ENCODE measurements at regions not wholly inside any gene's neighbourhood (a gene's known extent, or its start where the extent isn't known, plus 50 kb on each side); places are given as distances from the start of the nearest gene placed in this dataset.
"Not testable (repeated sequence)": the region's sequence is repeated elsewhere in the genome, so short reads cannot be mapped to it uniquely, and the experiment has no call there.

DNA sequence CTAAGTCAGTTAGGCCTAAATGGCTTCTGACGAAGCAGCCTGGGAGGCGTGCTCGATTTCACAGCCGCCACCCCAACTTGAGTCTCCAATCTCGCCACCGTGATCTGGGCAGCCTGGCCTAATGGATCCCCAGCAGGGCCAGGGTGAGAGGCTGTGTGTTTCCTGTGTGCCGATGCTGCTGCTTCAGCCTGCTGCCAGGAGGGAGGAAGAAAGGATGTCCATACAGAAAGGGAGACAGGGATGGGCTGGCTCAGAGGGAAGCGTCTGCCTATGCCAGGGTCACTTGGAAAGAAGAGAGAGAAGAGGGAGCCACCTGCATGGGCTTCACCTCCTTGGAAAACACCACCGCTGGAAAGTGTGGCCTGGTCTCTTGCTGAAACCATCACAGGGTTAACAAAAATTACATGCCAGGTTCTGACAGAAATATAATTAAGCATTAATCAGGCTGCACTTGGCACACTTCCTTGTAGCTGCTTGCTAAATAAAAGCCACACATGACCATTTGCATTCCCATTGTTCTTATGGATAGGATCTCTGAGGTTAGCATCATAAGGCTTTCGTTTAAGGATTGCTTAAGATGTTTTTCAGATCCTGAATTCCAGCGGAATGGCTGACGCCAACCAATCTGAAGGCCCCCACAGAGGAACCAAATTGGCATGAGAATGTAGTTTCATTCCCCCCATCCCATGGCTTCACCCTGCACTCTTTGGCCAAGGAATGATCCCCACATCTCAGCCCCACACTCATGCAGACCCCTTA lies 108.8 kb upstream of the SLC1A4 start:
- Mint-ChIP-seq H3K9me3 (no peaks in the 10 kb centered on the region), H3K4me1 (peaks cover 10% of the 10 kb centered on the region), H3K4me3 (no peak overlapping the region), H3K36me3 (no peaks in the 10 kb centered on the region), H3K27ac (no peak overlapping the region), H3K27me3 (ENCODE audit: low read depth) (no peaks in the 10 kb centered on the region)
- TF ChIP-seq, protein P1, sequence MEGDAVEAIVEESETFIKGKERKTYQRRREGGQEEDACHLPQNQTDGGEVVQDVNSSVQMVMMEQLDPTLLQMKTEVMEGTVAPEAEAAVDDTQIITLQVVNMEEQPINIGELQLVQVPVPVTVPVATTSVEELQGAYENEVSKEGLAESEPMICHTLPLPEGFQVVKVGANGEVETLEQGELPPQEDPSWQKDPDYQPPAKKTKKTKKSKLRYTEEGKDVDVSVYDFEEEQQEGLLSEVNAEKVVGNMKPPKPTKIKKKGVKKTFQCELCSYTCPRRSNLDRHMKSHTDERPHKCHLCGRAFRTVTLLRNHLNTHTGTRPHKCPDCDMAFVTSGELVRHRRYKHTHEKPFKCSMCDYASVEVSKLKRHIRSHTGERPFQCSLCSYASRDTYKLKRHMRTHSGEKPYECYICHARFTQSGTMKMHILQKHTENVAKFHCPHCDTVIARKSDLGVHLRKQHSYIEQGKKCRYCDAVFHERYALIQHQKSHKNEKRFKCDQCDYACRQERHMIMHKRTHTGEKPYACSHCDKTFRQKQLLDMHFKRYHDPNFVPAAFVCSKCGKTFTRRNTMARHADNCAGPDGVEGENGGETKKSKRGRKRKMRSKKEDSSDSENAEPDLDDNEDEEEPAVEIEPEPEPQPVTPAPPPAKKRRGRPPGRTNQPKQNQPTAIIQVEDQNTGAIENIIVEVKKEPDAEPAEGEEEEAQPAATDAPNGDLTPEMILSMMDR (IDR thresholded peaks at IDR 0.05; ENCODE audit: unreplicated experiment), result no peak
- DNase-seq (ENCODE audit: low spot score in 2 of 2, unreplicated experiment in 2 of 2), result no peak

DNA sequence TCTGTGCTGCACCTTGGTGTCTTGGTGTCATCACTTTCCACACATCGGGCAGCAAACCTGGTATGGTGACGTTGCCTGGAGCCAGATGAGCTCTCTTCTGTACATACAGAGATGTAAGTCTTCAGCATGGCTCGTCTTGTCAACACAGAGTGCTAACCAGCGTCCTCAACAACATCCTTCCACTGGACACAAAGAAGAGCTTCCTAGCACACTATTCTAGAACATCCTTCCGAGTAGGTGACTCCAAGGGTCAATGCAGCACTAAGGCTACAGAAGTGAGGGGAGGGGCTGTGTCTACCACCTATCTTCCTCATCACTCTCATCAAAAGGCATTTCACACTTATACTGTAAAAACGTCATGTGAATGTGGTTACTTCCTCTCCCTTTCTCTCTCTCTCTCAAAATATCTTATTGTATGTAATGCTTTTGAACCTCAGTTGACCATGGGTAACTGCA lies 108.1 kb upstream of the SLC1A4 start:
- no peaks in the 10 kb centered on the region for H3K27me3 Mint-ChIP-seq (ENCODE audit: low read depth)
- DNase-seq (ENCODE audit: low spot score in 2 of 2, unreplicated experiment in 2 of 2), result no peak
- TF ChIP-seq, protein P1 (IDR thresholded peaks at IDR 0.05; ENCODE audit: unreplicated experiment), result no peak
- no peak overlapping the region for H3K4me3 Mint-ChIP-seq
- H3K36me3 Mint-ChIP-seq, result no peaks in the 10 kb centered on the region
- peaks cover 10% of the 10 kb centered on the region for H3K4me1 Mint-ChIP-seq
- H3K9me3 Mint-ChIP-seq, result no peaks in the 10 kb centered on the region
- H3K27ac Mint-ChIP-seq, result no peak overlapping the region

DNA sequence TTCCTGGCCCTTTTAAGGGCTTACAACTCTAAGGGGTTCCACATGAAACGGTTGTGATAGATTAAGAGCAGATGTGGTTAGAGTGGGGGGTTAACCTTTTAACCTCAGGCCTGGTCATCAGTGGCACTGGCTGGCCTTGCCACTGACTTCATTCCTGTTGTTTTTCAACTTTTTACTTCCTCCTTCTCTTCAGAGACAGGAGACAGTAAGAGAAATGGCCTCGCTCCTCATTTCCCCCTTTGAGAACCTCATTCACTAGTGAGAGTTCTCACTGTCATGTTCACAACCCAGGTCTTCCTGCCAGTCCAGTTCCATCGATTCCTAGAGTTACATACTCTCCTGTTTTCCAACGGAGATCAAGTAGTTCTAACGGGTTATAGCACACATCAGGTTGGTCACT lies 101.6 kb upstream of the SLC1A4 start:
- Mint-ChIP-seq H3K4me1 (no peaks in the 10 kb centered on the region), H3K27me3 (ENCODE audit: low read depth) (peaks cover 8% of the 10 kb centered on the region), H3K9me3 (peaks cover 20% of the 10 kb centered on the region), H3K27ac (no peak overlapping the region), H3K36me3 (no peaks in the 10 kb centered on the region), H3K4me3 (no peak overlapping the region)
- no peak for DNase-seq (ENCODE audit: low spot score in 2 of 2, unreplicated experiment in 2 of 2)
- TF ChIP-seq, protein P1 (IDR thresholded peaks at IDR 0.05; ENCODE audit: unreplicated experiment), result no peak

DNA sequence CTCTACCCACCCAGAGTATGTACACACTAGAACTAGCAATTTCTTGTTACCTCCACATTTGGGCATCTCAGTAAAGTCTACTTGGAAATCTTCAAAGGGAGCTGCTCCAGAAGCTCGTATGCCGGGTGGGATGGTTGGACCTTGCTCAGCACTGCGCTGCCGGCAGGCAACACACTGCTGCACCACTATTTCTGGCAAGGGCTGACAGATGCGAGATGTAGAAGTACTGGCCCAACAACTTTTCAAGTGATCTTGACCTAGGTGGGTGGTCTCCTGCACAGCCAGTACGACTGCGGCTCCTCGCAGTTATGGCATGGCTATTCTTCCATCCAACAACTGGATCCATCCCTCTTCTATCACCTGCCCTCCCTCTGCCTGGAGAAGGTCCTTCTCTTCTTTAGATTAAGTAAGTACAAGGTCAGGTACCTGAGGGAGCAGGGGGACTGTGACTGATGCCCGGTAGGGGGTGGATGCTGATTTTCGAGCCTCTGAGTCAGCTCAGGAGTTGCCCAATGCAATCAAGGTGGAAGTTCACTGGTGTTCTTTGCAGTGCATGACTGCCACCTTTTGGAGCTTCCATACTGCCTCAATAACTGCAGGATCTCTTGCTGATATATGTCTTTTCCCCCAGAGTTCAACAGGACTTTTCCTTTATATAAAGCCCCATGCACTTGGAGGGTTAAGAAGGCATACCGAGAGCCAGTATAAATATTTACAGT lies 100.4 kb upstream of the SLC1A4 start:
- H3K36me3 Mint-ChIP-seq, result no peaks in the 10 kb centered on the region
- no peak for DNase-seq (ENCODE audit: low spot score in 2 of 2, unreplicated experiment in 2 of 2)

DNA sequence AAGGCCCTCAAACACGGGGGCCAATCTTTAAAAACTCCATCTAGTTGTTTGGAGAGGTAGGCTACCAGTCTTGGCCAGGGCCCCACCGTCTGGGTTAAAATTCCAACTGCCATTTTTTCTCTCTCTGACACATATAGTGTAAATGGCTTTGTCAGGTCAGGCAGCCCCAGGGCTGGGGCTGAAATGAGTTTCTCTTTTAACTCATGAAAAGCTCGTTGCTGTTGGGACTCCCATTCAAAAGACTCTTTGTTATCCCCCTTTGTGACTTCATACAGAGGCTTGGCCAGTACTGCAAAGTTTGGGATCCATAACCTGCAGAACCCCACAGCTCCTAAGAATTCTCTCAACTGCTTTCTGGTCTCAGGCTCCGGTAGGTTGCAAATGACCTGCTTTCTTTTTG lies 99.4 kb upstream of the SLC1A4 start:
- Mint-ChIP-seq H3K27ac (no peak overlapping the region), H3K36me3 (no peaks in the 10 kb centered on the region), H3K9me3 (peaks cover 20% of the 10 kb centered on the region), H3K4me1 (no peaks in the 10 kb centered on the region), H3K4me3 (no peak overlapping the region), H3K27me3 (ENCODE audit: low read depth) (peaks cover 27% of the 10 kb centered on the region)
- TF ChIP-seq, protein P1 (IDR thresholded peaks at IDR 0.05; ENCODE audit: unreplicated experiment), result no peak
- no peak for DNase-seq (ENCODE audit: low spot score in 2 of 2, unreplicated experiment in 2 of 2)

More for the DNA sequence above, 100.4 kb upstream of the SLC1A4 start:
- no peak overlapping the region for H3K27ac Mint-ChIP-seq
- H3K4me1 Mint-ChIP-seq, result no peaks in the 10 kb centered on the region
- H3K9me3 Mint-ChIP-seq, result peaks cover 20% of the 10 kb centered on the region
- H3K27me3 Mint-ChIP-seq (ENCODE audit: low read depth), result peaks cover 19% of the 10 kb centered on the region
- no peak overlapping the region for H3K4me3 Mint-ChIP-seq
- TF ChIP-seq, protein P1 (IDR thresholded peaks at IDR 0.05; ENCODE audit: unreplicated experiment), result no peak

DNA sequence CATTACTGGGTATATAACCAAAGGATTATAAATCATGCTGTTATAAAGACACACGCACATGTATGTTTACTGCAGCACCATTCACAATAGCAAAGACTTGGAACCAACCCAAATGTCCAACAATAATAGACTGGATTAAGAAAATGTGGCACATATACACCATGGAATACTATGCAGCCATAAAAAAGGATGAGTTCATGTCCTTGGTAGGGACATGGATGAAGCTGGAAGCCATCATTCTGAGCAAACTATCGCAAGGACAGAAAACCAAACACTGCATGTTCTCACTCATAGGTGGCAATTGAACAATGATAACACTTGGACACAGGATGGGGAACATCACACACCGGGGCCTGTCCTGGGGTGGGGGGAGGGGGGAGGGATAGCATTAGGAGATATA lies 92.6 kb upstream of the SLC1A4 start:
- not testable (repeated sequence) for DNase-seq (ENCODE audit: low spot score in 2 of 2, unreplicated experiment in 2 of 2); H3K36me3 Mint-ChIP-seq; H3K9me3 Mint-ChIP-seq; H3K27ac Mint-ChIP-seq; H3K4me1 Mint-ChIP-seq; H3K4me3 Mint-ChIP-seq
- H3K27me3 Mint-ChIP-seq (ENCODE audit: low read depth), result peaks cover 36% of the 10 kb centered on the region
